Heart right ventricle (tissue), 16 donors: ENCODE measurements at regions not wholly inside any gene's neighbourhood (a gene's known extent, or its start where the extent isn't known, plus 50 kb on each side); places are given as distances from the start of the nearest gene placed in this dataset.

Experiments
- ATAC-seq, 8 donors: fragments of 200-7000 bp; cut with Tn5 transposase; one replicate each; pipeline ENCODE4 v1.9.1; 2020; ENCODE audit warnings: mild to moderate bottlenecking in 8 of 8, moderate library complexity in 8 of 8, moderate number of reproducible peaks in 1 of 8
- DNase-seq, 2 donors: peaks; one replicate each; pipeline ENCODE4 v3.0.0-alpha.2; 2020
- H3K27ac ChIP-seq, 10 donors: fragments of 200-600 bp; sonication (generic) in 2 of 10; one replicate each; pipeline versions ENCODE4 v1.5.0 to v1.8.0; 2020 to 2022; ENCODE audit warnings: mild to moderate bottlenecking in 3 of 10
- H3K27me3 ChIP-seq, 7 donors: fragments of 200-600 bp; one replicate each; pipeline ENCODE4 v1.8.0; 2021 to 2022; ENCODE audit warnings: mild to moderate bottlenecking in 2 of 7
- H3K36me3 ChIP-seq, 9 donors: fragments of 200-600 bp; sonication (generic) in 1 of 9; one replicate each; pipeline versions ENCODE4 v1.5.0 to v1.8.0; 2020 to 2022; ENCODE audit warnings: mild to moderate bottlenecking in 2 of 9
- H3K4me1 ChIP-seq, 9 donors: fragments of 200-600 bp; sonication (generic) in 1 of 9; one replicate each; pipeline versions ENCODE4 v1.5.0 to v1.8.0; 2020 to 2022; ENCODE audit warnings: mild to moderate bottlenecking in 4 of 9
- H3K4me3 ChIP-seq, 10 donors: fragments of 200-600 bp; sonication (generic) in 2 of 10; one replicate each; pipeline versions ENCODE4 v1.5.0 to v1.8.0; 2020 to 2022; ENCODE audit warnings: mild to moderate bottlenecking in 7 of 10, moderate library complexity in 2 of 10
- H3K9me3 ChIP-seq, 11 donors: fragments of 200-600 bp in 10 of 11; sonication (generic) in 2 of 11; one replicate each; pipeline versions ENCODE4 v1.5.0 to v1.8.0; 2013 to 2022; ENCODE audit warnings: mild to moderate bottlenecking in 2 of 11, control low read depth in 1 of 11, moderate library complexity in 1 of 11
- CTCF ChIP-seq, 9 donors: fragments of 200-600 bp; sonication (generic) in 2 of 9; IDR thresholded peaks; one replicate each; pipeline versions ENCODE4 v1.5.0 to v1.8.0; 2021 to 2022; ENCODE audit warnings: antibody characterized with exemption in 9 of 9, mild to moderate bottlenecking in 5 of 9, moderate library complexity in 1 of 9
- WGBS, 2 donors: extraction: QIAGEN DNeasy Blood & Tissue Kit; methylation state at CpG; one replicate each; pipeline ENCODE4 v1.1.7; 2013; ENCODE audit warnings: inconsistent platforms in 1 of 2; 5-methylcytosine and 5-hydroxymethylcytosine counted together
- intact Hi-C, 10 donors: fragments of 100-400 bp; cut with DNase I; formaldehyde crosslinking; loops; one replicate each; pipeline versions ENCODE4 v1.11.1 to v1.14.2; 2022
- donor health status: Arrhythmogenic right ventricular cardiomyopathy.
- donor health status: ischemic (EF 13 %, LVEDD 7.1; RV severe dilation, severe dysfunction).
- donor health status: healthy with polysubstance abuse.
- donor health status: DM: no; HTN: yes; CAD: no.
- donor health status: DM: no; HTN: no; CAD: no.
- donor health status: ischemic (EF 25% LVEDD 6.9; RV normal size, moderate dysfunction).
- donor health status: ischemic (EF 25% LVEDD 5.7; RV mildly dilated, moderate dysfunction).
- donor health status: healthy.
- donor health status: DM: yes; HTN: yes; CAD: no.
- donor health status: Ischemic cardiomyopathy.
- donor health status: ischemic (EF 35%, LVEDD 5.7; RV mildly dilated, moderate dysfunction).
- donor health status: nonischemic (EF 11% LVEDD 7.7; RV severe dilation, severe dysfunction).
- donor health status: DM: yes; HTN: yes; CAD: no.
- donor health status: PGD.
- donor health status: ischemic (EF 29% LVEDD 5.4; RV normal size, mild dysfunction).
- donor health status: nonischemic (EF 23%, LVEDD 6.1; RV moderate dilation, normal function).

- Histone ChIP-seq H3K27ac (no peak overlapping the region), H3K4me3 (no peak overlapping the region), H3K9me3 (no peaks in the 10 kb centered on the region), H3K27me3 (no peaks in the 10 kb centered on the region), H3K4me1 (no peaks in the 10 kb centered on the region), H3K36me3 (no peaks in the 10 kb centered on the region)
- no peak for TF ChIP-seq CTCF (IDR thresholded peaks at IDR 0.05)
- ATAC-seq, result no peak
- intact Hi-C loops, result loop anchor here in 3 of 10 donors (1.0 to 10.0 kb wide), 4 partner anchors 29 to 275 kb away; no protein-coding TSS in a partner anchor
- no peak for DNase-seq
- 75 to 81% methylated on average over 5 of the region's 5 CpGs for WGBS, 2 donors
These were observed 278.7 kb upstream of the PWP1 start for GRCh38 chr12:107406932-107407331.

- Histone ChIP-seq H3K36me3 (no peaks in the 10 kb centered on the region), H3K27ac (no peak overlapping the region), H3K9me3 (no peaks in the 10 kb centered on the region), H3K4me1 (no peaks in the 10 kb centered on the region), H3K4me3 (no peak overlapping the region), H3K27me3 (no peaks in the 10 kb centered on the region)
- 92% methylated on average over 14 of the region's 14 CpGs for WGBS, 2 donors
- ATAC-seq, result no peak
- TF ChIP-seq CTCF (IDR thresholded peaks at IDR 0.05), result no peak
- DNase-seq, result no peak
- intact Hi-C loops, result loop anchor here in 1 of 10 donors (10.0 kb wide), 1 partner anchor 277 kb away; no protein-coding TSS in a partner anchor
These were observed 273.6 kb upstream of the PWP1 start for GRCh38 chr12:107411792-107412535.

- Histone ChIP-seq H3K4me3 (no peak overlapping the region), H3K4me1 (no peaks in the 10 kb centered on the region), H3K27me3 (peaks cover 0 to 10% (median 0%) of the 10 kb centered on the region in 7 donors), H3K9me3 (no peaks in the 10 kb centered on the region), H3K27ac (no peak overlapping the region), H3K36me3 (no peaks in the 10 kb centered on the region)
- 83 to 85% methylated on average over 7 of the region's 7 CpGs for WGBS, 2 donors
- no peak for ATAC-seq
- no peak for TF ChIP-seq CTCF (IDR thresholded peaks at IDR 0.05)
- DNase-seq, result no peak
- intact Hi-C loops, result loop anchor here in 1 of 10 donors (10.0 kb wide), 1 partner anchor 280 kb away; no protein-coding TSS in a partner anchor
These were observed 270.5 kb upstream of the PWP1 start for GRCh38 chr12:107415071-107415470.

- no peak for ATAC-seq
- intact Hi-C loops, result loop anchor here in 1 of 10 donors (10.0 kb wide), 1 partner anchor 281 kb away; no protein-coding TSS in a partner anchor
- no peaks in the 10 kb centered on the region for H3K9me3 ChIP-seq
- no peak for DNase-seq
- no peaks in the 10 kb centered on the region for H3K36me3 ChIP-seq
- H3K27ac ChIP-seq, result no peak overlapping the region
- no peak overlapping the region for H3K4me3 ChIP-seq
- H3K27me3 ChIP-seq, result peaks cover 0 to 10% (median 0%) of the 10 kb centered on the region in 7 donors
- TF ChIP-seq CTCF (IDR thresholded peaks at IDR 0.05), result no peak
- H3K4me1 ChIP-seq, result no peaks in the 10 kb centered on the region
- 83% methylated on average over 8 of the region's 8 CpGs for WGBS, 2 donors
These were observed 269.8 kb upstream of the PWP1 start for GRCh38 chr12:107415834-107416233.
